ENCODE measurements at regions not wholly inside any gene's neighbourhood (a gene's known extent, or its start where the extent isn't known, plus 50 kb on each side); places are given as distances from the start of the nearest gene placed in this dataset.

DNA sequence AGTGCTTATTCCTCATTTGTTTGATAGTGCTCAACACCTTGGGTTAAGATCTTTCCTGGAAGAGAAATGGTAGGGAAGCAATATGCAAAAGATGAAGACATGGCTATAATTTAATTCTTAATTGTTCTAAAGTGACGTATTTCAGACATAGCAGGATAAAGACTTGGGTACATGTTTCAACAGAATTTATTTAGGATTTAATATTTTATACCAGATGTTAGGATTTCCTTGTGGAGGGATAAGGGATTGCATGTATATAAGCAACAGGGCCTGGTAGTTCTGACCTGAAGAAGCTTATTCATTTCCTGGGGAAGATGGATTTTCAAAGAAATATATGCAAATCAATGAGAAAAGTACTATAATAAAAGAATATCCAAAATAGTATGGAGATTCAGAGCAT is 163.8 kb downstream of the FAT3 start:
- POLR2A ChIA-PET = no interaction called here
- TF ChIP-seq, protein P1, sequence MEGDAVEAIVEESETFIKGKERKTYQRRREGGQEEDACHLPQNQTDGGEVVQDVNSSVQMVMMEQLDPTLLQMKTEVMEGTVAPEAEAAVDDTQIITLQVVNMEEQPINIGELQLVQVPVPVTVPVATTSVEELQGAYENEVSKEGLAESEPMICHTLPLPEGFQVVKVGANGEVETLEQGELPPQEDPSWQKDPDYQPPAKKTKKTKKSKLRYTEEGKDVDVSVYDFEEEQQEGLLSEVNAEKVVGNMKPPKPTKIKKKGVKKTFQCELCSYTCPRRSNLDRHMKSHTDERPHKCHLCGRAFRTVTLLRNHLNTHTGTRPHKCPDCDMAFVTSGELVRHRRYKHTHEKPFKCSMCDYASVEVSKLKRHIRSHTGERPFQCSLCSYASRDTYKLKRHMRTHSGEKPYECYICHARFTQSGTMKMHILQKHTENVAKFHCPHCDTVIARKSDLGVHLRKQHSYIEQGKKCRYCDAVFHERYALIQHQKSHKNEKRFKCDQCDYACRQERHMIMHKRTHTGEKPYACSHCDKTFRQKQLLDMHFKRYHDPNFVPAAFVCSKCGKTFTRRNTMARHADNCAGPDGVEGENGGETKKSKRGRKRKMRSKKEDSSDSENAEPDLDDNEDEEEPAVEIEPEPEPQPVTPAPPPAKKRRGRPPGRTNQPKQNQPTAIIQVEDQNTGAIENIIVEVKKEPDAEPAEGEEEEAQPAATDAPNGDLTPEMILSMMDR (IDR thresholded peaks at IDR 0.05) = no peak
- H3K4me1 ChIP-seq (ENCODE audit: insufficient read depth, low read length) = no peaks in the 10 kb centered on the region
- Mint-ChIP-seq H3K4me3 (no peak overlapping the region), H3K27me3 (no peaks in the 10 kb centered on the region), H3K9me3 (no peaks in the 10 kb centered on the region), H3K36me3 (ENCODE audit: low read depth) (no peaks in the 10 kb centered on the region), H3K27ac (no peak overlapping the region), H3K4me1 (ENCODE audit: low read depth) (no peaks in the 10 kb centered on the region)
- no peak overlapping the region for H3K4me3 ChIP-seq (ENCODE audit: low read length)
- DNase-seq = no peak
- ATAC-seq (ENCODE audit: poor library complexity) = no peak
- CTCF ChIA-PET = interaction anchor here (1.2 kb wide), 1 partner anchor 14 kb away, joined by 3 read pairs; no protein-coding TSS in a partner anchor
- H3K27me3 ChIP-seq (ENCODE audit: control insufficient read depth in 1 of 2, insufficient read depth in 2 of 2, low read length in 2 of 2) = no peaks in the 10 kb centered on the region
- no peak overlapping the region for H3K27ac ChIP-seq (ENCODE audit: low read depth in 1 of 2, low read length in 2 of 2)
- no peaks in the 10 kb centered on the region for H3K36me3 ChIP-seq (ENCODE audit: insufficient read depth, low read length)
- intact Hi-C loops (cut with DNase I, micrococcal nuclease) = no loop called here
- H3K9me3 ChIP-seq (ENCODE audit: control insufficient read depth in 1 of 2, insufficient read depth in 1 of 2, low read length in 2 of 2) = no peaks in the 10 kb centered on the region

DNA sequence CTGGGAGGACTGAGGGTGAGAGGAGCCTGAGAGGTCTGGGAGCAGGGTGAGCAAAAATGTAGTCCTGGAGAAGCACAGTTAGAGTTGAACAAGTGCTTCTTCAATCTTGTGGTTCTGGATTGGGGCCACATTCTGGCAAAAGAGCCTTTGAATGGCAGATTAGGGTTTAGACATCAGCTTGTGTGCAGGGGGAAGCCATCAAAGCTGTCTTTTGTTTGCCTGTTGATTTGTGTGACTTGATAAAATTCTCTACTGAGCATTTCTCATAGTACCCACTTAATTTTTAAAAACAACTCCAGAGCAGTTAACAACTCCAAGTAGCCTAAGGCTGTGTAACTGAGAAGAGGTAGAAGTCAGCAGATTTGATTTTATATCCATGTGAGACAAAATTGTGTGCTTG is 166.2 kb downstream of the FAT3 start:
- no peaks in the 10 kb centered on the region for H3K27me3 ChIP-seq (ENCODE audit: control insufficient read depth in 1 of 2, insufficient read depth in 2 of 2, low read length in 2 of 2)
- Mint-ChIP-seq H3K36me3 (ENCODE audit: low read depth) (no peaks in the 10 kb centered on the region), H3K27me3 (no peaks in the 10 kb centered on the region), H3K4me3 (no peak overlapping the region), H3K9me3 (no peaks in the 10 kb centered on the region), H3K27ac (no peak overlapping the region), H3K4me1 (ENCODE audit: low read depth) (no peaks in the 10 kb centered on the region)
- H3K27ac ChIP-seq (ENCODE audit: low read depth in 1 of 2, low read length in 2 of 2) = no peak overlapping the region
- no peaks in the 10 kb centered on the region for H3K36me3 ChIP-seq (ENCODE audit: insufficient read depth, low read length)
- DNase-seq (no peak), ATAC-seq (ENCODE audit: poor library complexity) (no peak)
- ChIA-PET CTCF (no interaction called here), POLR2A (no interaction called here)
- no peak overlapping the region for H3K4me3 ChIP-seq (ENCODE audit: low read length)
- TF ChIP-seq, protein P1 (IDR thresholded peaks at IDR 0.05) = no peak
- intact Hi-C loops (cut with DNase I, micrococcal nuclease) = no loop called here
- no peaks in the 10 kb centered on the region for H3K9me3 ChIP-seq (ENCODE audit: control insufficient read depth in 1 of 2, insufficient read depth in 1 of 2, low read length in 2 of 2)
- no peaks in the 10 kb centered on the region for H3K4me1 ChIP-seq (ENCODE audit: insufficient read depth, low read length)

DNA sequence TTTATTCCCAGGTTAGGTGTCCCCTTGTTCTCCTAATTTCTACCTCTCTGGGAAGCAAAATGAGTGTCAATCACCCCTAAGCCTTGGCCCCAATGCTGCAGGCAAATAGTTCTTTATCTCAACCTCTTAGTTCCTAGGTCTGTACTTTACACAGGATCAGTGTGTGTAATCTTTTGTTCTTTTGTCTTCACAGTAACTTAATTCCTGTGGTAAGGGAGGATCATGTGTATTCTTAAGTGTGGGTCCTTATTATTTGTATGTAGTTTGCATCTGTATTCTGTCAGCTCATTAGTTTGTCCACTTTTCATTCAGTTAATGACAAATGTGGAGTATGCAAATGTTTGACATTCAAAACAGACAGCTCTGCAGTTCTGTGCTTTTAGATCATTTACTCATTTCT is 166.7 kb downstream of the FAT3 start:
- Mint-ChIP-seq H3K4me1 (ENCODE audit: low read depth) (no peaks in the 10 kb centered on the region), H3K9me3 (no peaks in the 10 kb centered on the region), H3K27ac (no peak overlapping the region), H3K4me3 (no peak overlapping the region), H3K36me3 (ENCODE audit: low read depth) (no peaks in the 10 kb centered on the region), H3K27me3 (no peaks in the 10 kb centered on the region)
- H3K4me1 ChIP-seq (ENCODE audit: insufficient read depth, low read length) = no peaks in the 10 kb centered on the region
- H3K27me3 ChIP-seq (ENCODE audit: control insufficient read depth in 1 of 2, insufficient read depth in 2 of 2, low read length in 2 of 2) = no peaks in the 10 kb centered on the region
- ATAC-seq (ENCODE audit: poor library complexity) (no peak), DNase-seq (no peak)
- intact Hi-C loops (cut with DNase I, micrococcal nuclease) = no loop called here
- TF ChIP-seq, protein P1 (IDR thresholded peaks at IDR 0.05) = no peak
- CTCF ChIA-PET = no interaction called here
- H3K9me3 ChIP-seq (ENCODE audit: control insufficient read depth in 1 of 2, insufficient read depth in 1 of 2, low read length in 2 of 2) = no peaks in the 10 kb centered on the region
- H3K36me3 ChIP-seq (ENCODE audit: insufficient read depth, low read length) = no peaks in the 10 kb centered on the region
- H3K4me3 ChIP-seq (ENCODE audit: low read length) = no peak overlapping the region
- no peak overlapping the region for H3K27ac ChIP-seq (ENCODE audit: low read depth in 1 of 2, low read length in 2 of 2)
- POLR2A ChIA-PET = no interaction called here
